Fibroblast of skin of right biceps (primary cell): ENCODE measurements at regions not wholly inside any gene's neighbourhood (a gene's known extent, or its start where the extent isn't known, plus 50 kb on each side); places are given as distances from the start of the nearest gene placed in this dataset.

Source experiments
- DNase-seq: peaks from one replicate; pipeline ENCODE4 v3.0.0-alpha.2; 2013

- peak; percentile 76 for DNase-seq
Measured at GRCh38 chr14:101707068-101707842, 54.3 kb upstream of the PPP2R5C start.

GRCh38 chr14:101707863-101708620 is 53.5 kb upstream of the PPP2R5C start:
- no peak for DNase-seq

- no peak for DNase-seq
Measured at GRCh38 chr14:101708853-101709532, 52.5 kb upstream of the PPP2R5C start.

- no peak for DNase-seq
Measured at GRCh38 chr14:101709533-101709881, 52.0 kb upstream of the PPP2R5C start.

GRCh38 chr14:101709962-101710931 is 51.3 kb upstream of the PPP2R5C start:
- no peak for DNase-seq

- DNase-seq = no peak
Measured at GRCh38 chr14:101711041-101711856, 50.3 kb upstream of the PPP2R5C start.
